DND-41 (cell line): ENCODE measurements at regions not wholly inside any gene's neighbourhood (a gene's known extent, or its start where the extent isn't known, plus 50 kb on each side); places are given as distances from the start of the nearest gene placed in this dataset.

ENCODE experiments used
- CTCF ChIP-seq: IDR thresholded peaks from 2 replicates; pipeline ENCODE4 v1.5.1; 2012; ENCODE audit warnings: borderline replicate concordance, low read length, moderate library complexity, mild to moderate bottlenecking; ENCODE audit not compliant: poor library complexity, severe bottlenecking; ENCODE audit errors: extremely low read depth
- EZH2 ChIP-seq: IDR thresholded peaks from 3 replicates; pipeline ENCODE4 v1.6.1; 2012; ENCODE audit warnings: borderline replicate concordance, low read depth, mild to moderate bottlenecking, moderate library complexity, low read length, inconsistent platforms; ENCODE audit not compliant: severe bottlenecking

DNA sequence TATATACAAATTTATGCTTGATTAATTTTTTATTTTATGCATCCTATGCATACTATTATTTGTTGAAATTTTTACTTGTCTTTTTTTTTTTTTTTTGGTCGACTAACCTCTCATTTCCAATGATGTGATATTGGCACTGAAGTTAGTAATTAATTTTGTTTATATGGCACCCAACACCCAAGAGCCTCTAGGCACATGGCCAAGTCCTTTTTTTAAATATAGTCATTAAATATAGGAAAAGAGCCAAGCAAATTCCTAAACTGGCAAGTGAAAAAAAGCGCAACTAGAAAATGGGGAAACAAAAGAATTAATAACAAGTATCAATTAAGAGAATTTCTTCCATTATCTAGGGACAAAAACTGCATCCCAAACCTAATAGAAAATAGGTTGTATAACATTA lies 85.5 kb upstream of the HS3ST5 start:
- TF ChIP-seq EZH2 (no peak), CTCF (no peak)
